ENCODE measurements at regions not wholly inside any gene's neighbourhood (a gene's known extent, or its start where the extent isn't known, plus 50 kb on each side); places are given as distances from the start of the nearest gene placed in this dataset.
"Not testable (repeated sequence)": the region's sequence is repeated elsewhere in the genome, so short reads cannot be mapped to it uniquely, and the experiment has no call there.

DNA sequence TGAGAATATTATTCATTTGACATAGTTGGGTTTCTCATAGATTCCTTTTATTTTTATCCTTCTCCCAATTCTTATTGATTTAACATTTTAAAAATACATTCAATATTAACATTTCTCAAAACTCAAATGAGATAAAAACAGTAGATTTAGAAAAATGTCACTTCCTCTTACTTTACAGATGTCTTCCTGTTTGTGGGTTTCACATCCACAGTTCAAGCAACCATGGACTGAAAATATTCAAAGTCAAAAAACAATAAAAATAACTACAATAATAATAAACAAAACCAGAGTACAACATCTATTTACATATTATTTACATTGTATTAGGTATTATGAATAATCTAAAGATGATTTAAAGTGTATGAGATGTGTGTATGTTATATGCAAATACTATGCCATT, 111.3 kb upstream of the SLC16A7 start:
- DNase-seq (ENCODE audit: low read depth): no peak
- H3K4me3 ChIP-seq (ENCODE audit: low read depth, low read length): no peak overlapping the region
- no peak for TF ChIP-seq CTCF (conservative IDR thresholded peaks at IDR 0.05; ENCODE audit: low read depth, low read length)

DNA sequence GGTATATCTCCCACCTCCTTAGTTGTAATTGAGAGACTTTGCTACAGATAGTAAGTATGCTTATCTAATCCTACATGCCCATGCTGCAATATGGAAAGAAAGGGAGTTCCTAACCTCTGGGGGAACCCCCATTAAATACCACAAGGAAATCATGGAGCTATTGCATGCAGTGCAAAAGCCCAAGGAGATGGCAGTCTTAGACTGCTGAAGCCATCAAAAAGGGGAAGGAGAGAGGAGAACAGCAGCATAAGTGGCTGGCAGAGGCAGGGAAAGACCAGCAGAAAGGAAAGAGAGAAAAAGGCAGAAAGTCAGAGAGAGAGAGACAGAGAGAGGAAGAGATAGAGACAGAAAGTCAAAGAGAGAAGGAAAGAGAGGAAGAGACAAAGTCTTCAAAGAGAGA, 121.6 kb upstream of the SLC16A7 start:
- DNase-seq (ENCODE audit: low read depth); H3K4me3 ChIP-seq (ENCODE audit: low read depth, low read length): not testable (repeated sequence)

DNA sequence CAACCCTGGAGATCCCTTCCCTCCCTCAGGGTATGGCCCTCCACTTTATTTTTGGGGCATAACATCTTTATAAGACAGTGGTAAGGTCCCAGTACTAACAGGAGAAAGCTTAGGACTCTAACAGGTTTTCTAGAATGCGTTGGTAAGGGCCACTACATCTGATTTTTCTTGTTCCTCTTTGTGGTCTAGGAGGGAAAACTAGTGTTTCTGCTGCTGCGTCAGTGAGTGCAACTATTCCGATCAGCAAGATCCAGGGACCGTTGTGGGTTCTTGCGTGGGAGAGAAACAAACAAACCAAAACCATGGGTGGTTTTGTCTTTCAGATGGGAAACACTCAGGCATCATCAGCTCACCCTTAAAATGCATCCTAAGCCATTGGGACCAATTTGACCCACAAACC, 123.6 kb upstream of the SLC16A7 start:
- no peak for DNase-seq (ENCODE audit: low read depth)
- no peak for TF ChIP-seq CTCF (conservative IDR thresholded peaks at IDR 0.05; ENCODE audit: low read depth, low read length)
- H3K4me3 ChIP-seq (ENCODE audit: low read depth, low read length): no peak overlapping the region

DNA sequence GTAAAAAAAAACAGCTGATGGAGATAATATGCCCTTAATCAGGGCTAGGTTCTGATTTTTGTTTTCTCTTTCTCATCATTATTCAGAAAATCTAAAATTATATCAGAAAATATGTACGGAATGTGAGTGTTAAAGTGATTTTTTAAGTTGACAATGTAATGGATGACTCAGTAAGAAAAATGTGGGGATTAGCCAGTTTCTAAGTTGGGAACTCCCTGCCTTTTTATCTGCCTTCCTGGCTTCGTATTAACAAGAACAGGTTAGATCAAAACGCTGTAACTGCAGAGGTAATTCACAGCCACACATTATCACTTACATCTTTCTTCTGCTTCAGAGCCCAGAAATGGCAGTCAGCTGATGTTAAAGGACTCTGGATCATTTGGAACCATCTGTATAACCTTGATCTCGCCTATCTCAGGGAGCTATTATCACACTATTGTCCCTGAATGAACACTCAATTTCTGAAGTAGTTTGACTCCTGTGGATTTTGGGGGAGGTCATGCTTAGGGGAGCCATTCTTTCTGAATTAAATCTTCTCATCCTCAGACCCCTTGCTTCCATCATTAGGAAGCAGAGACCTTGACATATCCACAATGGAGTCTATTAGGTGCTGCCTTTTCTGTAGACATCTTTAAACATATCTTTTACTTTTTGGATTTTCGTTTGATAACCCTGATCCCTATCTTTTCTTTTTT, 135.7 kb upstream of the SLC16A7 start:
- no peak overlapping the region for H3K4me3 ChIP-seq (ENCODE audit: low read depth, low read length)
- no peak for TF ChIP-seq CTCF (conservative IDR thresholded peaks at IDR 0.05; ENCODE audit: low read depth, low read length)
- DNase-seq (ENCODE audit: low read depth): peak; percentile 16

DNA sequence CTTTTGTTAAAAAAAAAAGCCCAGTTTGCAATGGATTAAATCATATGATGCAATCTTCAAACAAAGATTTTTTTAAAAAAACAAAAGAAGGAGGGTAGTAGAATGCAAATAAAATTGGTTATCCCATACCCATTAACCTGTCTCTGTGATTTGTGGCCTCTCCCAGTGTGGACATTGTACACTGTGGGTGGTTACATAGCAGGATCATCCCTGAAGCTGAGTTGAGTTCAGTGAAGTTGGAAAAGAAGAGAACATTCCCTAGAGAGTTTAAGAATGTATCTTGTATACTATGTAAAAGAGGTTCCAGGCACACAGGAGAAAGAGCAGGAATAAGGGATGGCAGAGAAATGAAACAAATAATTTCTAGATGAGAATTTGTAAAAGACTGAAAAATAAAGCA, 142.4 kb upstream of the SLC16A7 start:
- DNase-seq (ENCODE audit: low read depth): no peak
- no peak for TF ChIP-seq CTCF (conservative IDR thresholded peaks at IDR 0.05; ENCODE audit: low read depth, low read length)
- H3K4me3 ChIP-seq (ENCODE audit: low read depth, low read length): no peak overlapping the region

- no peak overlapping the region for H3K4me3 ChIP-seq (ENCODE audit: low read depth, low read length)
- TF ChIP-seq CTCF (conservative IDR thresholded peaks at IDR 0.05; ENCODE audit: low read depth, low read length): no peak
- DNase-seq (ENCODE audit: low read depth): peak; percentile 4
Measured at GRCh38 chr12:59452746-59453145, 143.1 kb upstream of the SLC16A7 start.

DNA sequence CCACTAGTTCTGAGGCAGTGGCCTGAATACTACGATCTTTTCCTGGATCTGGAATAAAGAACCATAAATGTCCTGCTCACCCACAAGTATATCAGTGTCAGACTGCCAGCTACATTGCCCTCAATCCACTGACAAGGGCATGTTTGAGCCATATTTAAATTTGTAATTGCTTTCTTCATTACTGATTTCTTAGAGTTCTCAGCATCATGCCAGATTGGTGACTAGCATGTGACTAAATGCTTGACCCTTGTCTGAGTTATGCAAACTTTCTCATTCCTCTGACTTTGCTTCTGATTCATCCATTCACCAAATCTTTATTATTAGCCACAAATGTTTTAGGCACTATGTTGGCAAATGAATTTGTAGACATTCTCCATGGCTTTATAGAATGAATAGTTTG, 143.6 kb upstream of the SLC16A7 start:
- TF ChIP-seq CTCF (conservative IDR thresholded peaks at IDR 0.05; ENCODE audit: low read depth, low read length): no peak
- DNase-seq (ENCODE audit: low read depth): peak; percentile 83
- no peak overlapping the region for H3K4me3 ChIP-seq (ENCODE audit: low read depth, low read length)

Measured in epithelial cell of proximal tubule (primary cell).